HAP-1 (cell line): ENCODE measurements at regions not wholly inside any gene's neighbourhood (a gene's known extent, or its start where the extent isn't known, plus 50 kb on each side); places are given as distances from the start of the nearest gene placed in this dataset.
"Not testable (repeated sequence)": the region's sequence is repeated elsewhere in the genome, so short reads cannot be mapped to it uniquely, and the experiment has no call there.

Source experiments
- DNase-seq, 2 experiments: peaks; one replicate each; pipeline ENCODE4 v3.0.0-alpha.2; 2016 to 2020; ENCODE audit warnings: low spot score in 2 of 2
- H3K27me3 ChIP-seq: fragments of 250-450 bp; sonication (Bioruptor Pico); 2 replicates; pipeline ENCODE4 v1.5.1; 2020; ENCODE audit warnings: low read depth, mild to moderate bottlenecking, moderate library complexity
- H3K36me3 ChIP-seq: fragments of 250-450 bp; sonication (Bioruptor Pico); replicated peaks from 2 replicates; pipeline ENCODE4 v1.5.1; 2020; ENCODE audit warnings: mild to moderate bottlenecking
- H3K4me1 ChIP-seq: fragments of 250-450 bp; sonication (Bioruptor Pico); 2 replicates; pipeline ENCODE4 v1.5.1; 2020; ENCODE audit warnings: mild to moderate bottlenecking
- H3K4me3 ChIP-seq: fragments of 250-450 bp; sonication (Bioruptor Pico); 2 replicates; pipeline ENCODE4 v1.5.1; 2020; ENCODE audit warnings: mild to moderate bottlenecking, moderate library complexity
- H3K9me3 ChIP-seq: fragments of 250-450 bp; sonication (Bioruptor Pico); 2 replicates; pipeline ENCODE4 v1.5.1; 2020; ENCODE audit warnings: mild to moderate bottlenecking, moderate library complexity
- in situ Hi-C: fragments of 300-500 bp; cut with MboI; formaldehyde crosslinking; loops from 3 replicates; pipeline ENCODE4 v1.14.3; 2020; ENCODE audit warnings: low sequenced_read_pairs, inconsistent platforms, mixed read lengths

- no peaks in the 10 kb centered on the region for H3K9me3 ChIP-seq
- DNase-seq = no peak
- in situ Hi-C loops = no loop called here
- H3K27me3 ChIP-seq = no peaks in the 10 kb centered on the region
- no peak overlapping the region for H3K4me3 ChIP-seq
- no peaks in the 10 kb centered on the region for H3K4me1 ChIP-seq
- no peaks in the 10 kb centered on the region for H3K36me3 ChIP-seq
Measured at GRCh38 chr7:69091521-69091920, 506.8 kb upstream of the AUTS2 start.

- no peaks in the 10 kb centered on the region for H3K4me1 ChIP-seq
- H3K36me3 ChIP-seq = no peaks in the 10 kb centered on the region
- H3K9me3 ChIP-seq = no peaks in the 10 kb centered on the region
- H3K4me3 ChIP-seq = no peak overlapping the region
- no peak for DNase-seq
- in situ Hi-C loops = no loop called here
- H3K27me3 ChIP-seq = no peaks in the 10 kb centered on the region
Measured at GRCh38 chr7:69095127-69095526, 503.1 kb upstream of the AUTS2 start.

- Histone ChIP-seq H3K9me3 (no peaks in the 10 kb centered on the region), H3K4me3 (no peak overlapping the region), H3K27me3 (no peaks in the 10 kb centered on the region), H3K4me1 (no peaks in the 10 kb centered on the region), H3K36me3 (no peaks in the 10 kb centered on the region)
- in situ Hi-C loops = no loop called here
- DNase-seq = no peak
Measured at GRCh38 chr7:69095649-69096048, 502.6 kb upstream of the AUTS2 start.

- in situ Hi-C loops = no loop called here
- no peaks in the 10 kb centered on the region for H3K9me3 ChIP-seq
- H3K4me3 ChIP-seq = no peak overlapping the region
- no peaks in the 10 kb centered on the region for H3K4me1 ChIP-seq
- no peaks in the 10 kb centered on the region for H3K27me3 ChIP-seq
- H3K36me3 ChIP-seq = no peaks in the 10 kb centered on the region
- DNase-seq = no peak
Measured at GRCh38 chr7:69104023-69104422, 494.3 kb upstream of the AUTS2 start.

GRCh38 chr7:69105092-69105491, 493.2 kb upstream of the AUTS2 start:
- in situ Hi-C loops = no loop called here

GRCh38 chr7:69105981-69106380, 492.3 kb upstream of the AUTS2 start:
- Histone ChIP-seq H3K36me3 (no peaks in the 10 kb centered on the region), H3K4me3 (no peak overlapping the region), H3K9me3 (no peaks in the 10 kb centered on the region), H3K4me1 (no peaks in the 10 kb centered on the region), H3K27me3 (no peaks in the 10 kb centered on the region)
- in situ Hi-C loops = no loop called here
- no peak for DNase-seq

More at GRCh38 chr7:69105092-69105491, 493.2 kb upstream of the AUTS2 start:
- Histone ChIP-seq H3K4me1 (no peaks in the 10 kb centered on the region), H3K36me3 (no peaks in the 10 kb centered on the region), H3K9me3 (no peaks in the 10 kb centered on the region), H3K4me3 (no peak overlapping the region), H3K27me3 (no peaks in the 10 kb centered on the region)
- DNase-seq = no peak

GRCh38 chr7:69106449-69106848, 491.8 kb upstream of the AUTS2 start:
- in situ Hi-C loops, H3K36me3 ChIP-seq, H3K27me3 ChIP-seq, H3K9me3 ChIP-seq, DNase-seq, H3K4me3 ChIP-seq, H3K4me1 ChIP-seq: not testable (repeated sequence)

- H3K4me1 ChIP-seq, in situ Hi-C loops, H3K9me3 ChIP-seq, DNase-seq, H3K36me3 ChIP-seq, H3K4me3 ChIP-seq, H3K27me3 ChIP-seq: not testable (repeated sequence)
Measured at GRCh38 chr7:69106946-69107345, 491.3 kb upstream of the AUTS2 start.

GRCh38 chr7:69108097-69108496, 490.2 kb upstream of the AUTS2 start:
- in situ Hi-C loops = no loop called here
- no peaks in the 10 kb centered on the region for H3K4me1 ChIP-seq
- H3K27me3 ChIP-seq = no peaks in the 10 kb centered on the region
- no peak overlapping the region for H3K4me3 ChIP-seq
- H3K36me3 ChIP-seq = no peaks in the 10 kb centered on the region
- no peaks in the 10 kb centered on the region for H3K9me3 ChIP-seq
- DNase-seq = no peak

GRCh38 chr7:69109246-69109645, 489.0 kb upstream of the AUTS2 start:
- H3K4me3 ChIP-seq = no peak overlapping the region
- H3K4me1 ChIP-seq = no peaks in the 10 kb centered on the region
- in situ Hi-C loops = no loop called here
- no peaks in the 10 kb centered on the region for H3K27me3 ChIP-seq
- no peak for DNase-seq
- no peaks in the 10 kb centered on the region for H3K36me3 ChIP-seq
- no peaks in the 10 kb centered on the region for H3K9me3 ChIP-seq

GRCh38 chr7:69109879-69110278, 488.4 kb upstream of the AUTS2 start:
- no peak for DNase-seq
- Histone ChIP-seq H3K4me1 (no peaks in the 10 kb centered on the region), H3K9me3 (no peaks in the 10 kb centered on the region), H3K27me3 (no peaks in the 10 kb centered on the region), H3K36me3 (no peaks in the 10 kb centered on the region), H3K4me3 (no peak overlapping the region)
- in situ Hi-C loops = no loop called here

- no peaks in the 10 kb centered on the region for H3K9me3 ChIP-seq
- no peaks in the 10 kb centered on the region for H3K36me3 ChIP-seq
- in situ Hi-C loops = no loop called here
- H3K27me3 ChIP-seq = no peaks in the 10 kb centered on the region
- H3K4me1 ChIP-seq = no peaks in the 10 kb centered on the region
- no peak overlapping the region for H3K4me3 ChIP-seq
- no peak for DNase-seq
Measured at GRCh38 chr7:69110450-69111050, 487.7 kb upstream of the AUTS2 start.

GRCh38 chr7:69114374-69114773, 483.9 kb upstream of the AUTS2 start:
- Histone ChIP-seq H3K4me3 (no peak overlapping the region), H3K9me3 (no peaks in the 10 kb centered on the region), H3K4me1 (no peaks in the 10 kb centered on the region), H3K27me3 (no peaks in the 10 kb centered on the region), H3K36me3 (no peaks in the 10 kb centered on the region)
- in situ Hi-C loops = no loop called here
- DNase-seq = no peak

- H3K4me1 ChIP-seq = no peaks in the 10 kb centered on the region
- H3K36me3 ChIP-seq = no peaks in the 10 kb centered on the region
- H3K27me3 ChIP-seq = no peaks in the 10 kb centered on the region
- no peak overlapping the region for H3K4me3 ChIP-seq
- in situ Hi-C loops = no loop called here
- DNase-seq = no peak
- no peaks in the 10 kb centered on the region for H3K9me3 ChIP-seq
Measured at GRCh38 chr7:69115788-69116187, 482.5 kb upstream of the AUTS2 start.

GRCh38 chr7:69116196-69116595, 482.1 kb upstream of the AUTS2 start:
- H3K4me1 ChIP-seq, H3K4me3 ChIP-seq, H3K27me3 ChIP-seq, in situ Hi-C loops, DNase-seq, H3K36me3 ChIP-seq, H3K9me3 ChIP-seq: not testable (repeated sequence)
